NCI-H524 treated with DMSO at 0.1 percent for 48 hours (cell line): ENCODE measurements at regions not wholly inside any gene's neighbourhood (a gene's known extent, or its start where the extent isn't known, plus 50 kb on each side); places are given as distances from the start of the nearest gene placed in this dataset.

Experiments
- DNase-seq: peaks from one replicate; lab custom pipeline; 2025; lab: John Stamatoyannopoulos, UW

- DNase-seq: no peak
These were observed 150.4 kb upstream of the ITGA4 start for GRCh38 chr2:181306785-181307184.

GRCh38 chr2:181307203-181307991 lies 149.8 kb upstream of the ITGA4 start:
- no peak for DNase-seq

- no peak for DNase-seq
These were observed 148.2 kb upstream of the ITGA4 start for GRCh38 chr2:181308766-181309515.

GRCh38 chr2:181309586-181309985 lies 147.6 kb upstream of the ITGA4 start:
- DNase-seq: no peak

GRCh38 chr2:181310967-181311366 lies 146.2 kb upstream of the ITGA4 start:
- DNase-seq: no peak

- DNase-seq: no peak
These were observed 145.3 kb upstream of the ITGA4 start for GRCh38 chr2:181311837-181312236.

GRCh38 chr2:181312515-181312927 lies 144.7 kb upstream of the ITGA4 start:
- DNase-seq: no peak

GRCh38 chr2:181313845-181314244 lies 143.3 kb upstream of the ITGA4 start:
- DNase-seq: no peak

- DNase-seq: no peak
These were observed 142.6 kb upstream of the ITGA4 start for GRCh38 chr2:181314551-181314950.

- DNase-seq: no peak
These were observed 139.7 kb upstream of the ITGA4 start for GRCh38 chr2:181317511-181317910.

GRCh38 chr2:181318504-181319280 lies 138.5 kb upstream of the ITGA4 start:
- DNase-seq: no peak

GRCh38 chr2:181319286-181319685 lies 137.9 kb upstream of the ITGA4 start:
- no peak for DNase-seq

GRCh38 chr2:181320638-181321037 lies 136.5 kb upstream of the ITGA4 start:
- no peak for DNase-seq

GRCh38 chr2:181324912-181325311 lies 132.3 kb upstream of the ITGA4 start:
- DNase-seq: no peak

GRCh38 chr2:181326661-181327060 lies 130.5 kb upstream of the ITGA4 start:
- no peak for DNase-seq

GRCh38 chr2:181330286-181330685 lies 126.9 kb upstream of the ITGA4 start:
- DNase-seq: no peak

GRCh38 chr2:181332044-181332605 lies 125.1 kb upstream of the ITGA4 start:
- no peak for DNase-seq

- DNase-seq: no peak
These were observed 122.9 kb upstream of the ITGA4 start for GRCh38 chr2:181334158-181334826.

- no peak for DNase-seq
These were observed 116.3 kb upstream of the ITGA4 start for GRCh38 chr2:181340891-181341290.

- DNase-seq: no peak
These were observed 115.2 kb upstream of the ITGA4 start for GRCh38 chr2:181341855-181342600.
